Esophagus muscularis mucosa (tissue), 4 donors: ENCODE measurements at regions not wholly inside any gene's neighbourhood (a gene's known extent, or its start where the extent isn't known, plus 50 kb on each side); places are given as distances from the start of the nearest gene placed in this dataset.

Experiments
- DNase-seq: peaks from one replicate; pipeline ENCODE4 v3.0.0-alpha.2; 2017; ENCODE audit errors: extremely low spot score
- H3K27ac ChIP-seq, 4 donors: fragments of 200-600 bp; sonication (generic); replicated peaks in 1 of 4; 1 replicate in 3 of 4; 2 replicates in 1 of 4; pipeline ENCODE4 v1.5.1; 2016 to 2019; ENCODE audit warnings: mild to moderate bottlenecking in 1 of 4
- H3K27me3 ChIP-seq, 4 donors: fragments of 200-600 bp; sonication (generic); one replicate each; pipeline versions ENCODE4 v1.5.1 to v1.6.0; 2016 to 2019
- H3K36me3 ChIP-seq, 4 donors: fragments of 200-600 bp; sonication (generic); one replicate each; pipeline ENCODE4 v1.5.1; 2016 to 2019
- H3K4me1 ChIP-seq, 4 donors: fragments of 200-600 bp; sonication (generic); one replicate each; pipeline ENCODE4 v1.5.1; 2016 to 2019
- H3K4me3 ChIP-seq, 4 donors: fragments of 200-600 bp; sonication (generic); 1 replicate in 2 of 4; 2 replicates in 2 of 4; pipeline ENCODE4 v1.5.1; 2016 to 2019; ENCODE audit warnings: mild to moderate bottlenecking in 4 of 4, moderate library complexity in 1 of 4
- H3K9me3 ChIP-seq, 4 donors: fragments of 200-600 bp; sonication (generic); 1 replicate in 3 of 4; 2 replicates in 1 of 4; pipeline ENCODE4 v1.5.1; 2016 to 2019
- CTCF ChIP-seq, 3 experiments: fragments of 200-600 bp in 2 of 3; fragments of 450-650 bp in 1 of 3; sonication (generic) in 2 of 3; IDR thresholded peaks; one replicate each; pipeline ENCODE4 v1.5.1; 2017 to 2019; ENCODE audit warnings: antibody characterized with exemption in 3 of 3, mild to moderate bottlenecking in 2 of 3, moderate library complexity in 1 of 3
- EP300 ChIP-seq: sonication (generic); formaldehyde crosslinking; IDR thresholded peaks from one replicate; pipeline ENCODE4 v1.6.1; 2017; ENCODE audit warnings: antibody characterized with exemption
- POLR2A ChIP-seq: fragments of 450-650 bp; IDR thresholded peaks from one replicate; pipeline ENCODE4 v1.6.1; 2017; ENCODE audit warnings: antibody characterized with exemption, moderate library complexity, mild to moderate bottlenecking, low read depth
- POLR2AphosphoS5 ChIP-seq, 2 donors: sonication (generic); formaldehyde crosslinking; IDR thresholded peaks; one replicate each; pipeline ENCODE4 v1.6.1; 2017; ENCODE audit warnings: antibody characterized with exemption in 2 of 2
- WGBS: methylation state at CpG from one replicate; pipeline ENCODE4 v1.1.5; 2018; 5-methylcytosine and 5-hydroxymethylcytosine counted together
- intact Hi-C: fragments of 100-400 bp; cut with DNase I; formaldehyde crosslinking; loops from one replicate; pipeline ENCODE4 v1.15.1; 2023

GRCh38 chr22:25380122-25380747, 160.8 kb downstream of the CRYBB2 start:
- intact Hi-C loops = no loop called here
- Histone ChIP-seq H3K27me3 (no peaks in the 10 kb centered on the region), H3K36me3 (peaks cover 15 to 59% (median 34%) of the 10 kb centered on the region in 4 donors), H3K4me3 (no peak overlapping the region), H3K27ac (no peak overlapping the region), H3K9me3 (no peaks in the 10 kb centered on the region), H3K4me1 (peaks cover 0 to 17% (median 0%) of the 10 kb centered on the region in 4 donors)
- TF ChIP-seq EP300 (no peak), POLR2A (no peak), POLR2AphosphoS5 (IDR thresholded peaks at IDR 0.05) (no peak), CTCF (IDR thresholded peaks at IDR 0.05) (no peak)
- no peak for DNase-seq
- 84% methylated on average over 4 of the region's 5 CpGs for WGBS

GRCh38 chr22:25382762-25383161, 163.3 kb downstream of the CRYBB2 start:
- DNase-seq = no peak
- peaks cover 0 to 28% (median 13%) of the 10 kb centered on the region in 4 donors for H3K4me1 ChIP-seq
- H3K9me3 ChIP-seq = no peaks in the 10 kb centered on the region
- intact Hi-C loops = no loop called here
- H3K4me3 ChIP-seq = no peak overlapping the region
- peaks cover 15 to 35% (median 26%) of the 10 kb centered on the region in 4 donors for H3K36me3 ChIP-seq
- no peak overlapping the region for H3K27ac ChIP-seq
- H3K27me3 ChIP-seq = no peaks in the 10 kb centered on the region
- TF ChIP-seq CTCF (IDR thresholded peaks at IDR 0.05) (no peak), EP300 (no peak), POLR2A (no peak), POLR2AphosphoS5 (IDR thresholded peaks at IDR 0.05) (no peak)
- WGBS = 84% methylated on average over 7 of the region's 7 CpGs

- no peak overlapping the region for H3K27ac ChIP-seq
- H3K9me3 ChIP-seq = no peaks in the 10 kb centered on the region
- WGBS = 72% methylated on average over 15 of the region's 15 CpGs
- no peak for TF ChIP-seq CTCF (IDR thresholded peaks at IDR 0.05)
- TF ChIP-seq POLR2A = no peak
- TF ChIP-seq POLR2AphosphoS5 (IDR thresholded peaks at IDR 0.05) = no peak
- TF ChIP-seq EP300 = no peak
- H3K4me1 ChIP-seq = peaks cover 0 to 30% (median 14%) of the 10 kb centered on the region in 4 donors
- H3K4me3 ChIP-seq = no peak overlapping the region
- H3K27me3 ChIP-seq = no peaks in the 10 kb centered on the region
- peaks cover 15 to 29% (median 24%) of the 10 kb centered on the region in 4 donors for H3K36me3 ChIP-seq
- DNase-seq = no peak
- intact Hi-C loops = no loop called here
Observed at GRCh38 chr22:25383278-25383820, 163.9 kb downstream of the CRYBB2 start.

GRCh38 chr22:25383892-25384291, 164.5 kb downstream of the CRYBB2 start:
- no peak overlapping the region for H3K27ac ChIP-seq
- peaks cover 4 to 36% (median 19%) of the 10 kb centered on the region in 4 donors for H3K4me1 ChIP-seq
- DNase-seq = no peak
- WGBS = 91% methylated on average over 18 of the region's 18 CpGs
- H3K27me3 ChIP-seq = no peaks in the 10 kb centered on the region
- TF ChIP-seq CTCF (IDR thresholded peaks at IDR 0.05) (no peak), POLR2AphosphoS5 (IDR thresholded peaks at IDR 0.05) (no peak), POLR2A (no peak)
- H3K36me3 ChIP-seq = peaks cover 11 to 26% (median 21%) of the 10 kb centered on the region in 4 donors
- H3K9me3 ChIP-seq = no peaks in the 10 kb centered on the region
- no peak overlapping the region for H3K4me3 ChIP-seq
- intact Hi-C loops = no loop called here

- Histone ChIP-seq H3K27ac (no peak overlapping the region), H3K4me1 (peaks cover 16 to 59% (median 45%) of the 10 kb centered on the region in 4 donors), H3K36me3 (no peaks in the 10 kb centered on the region), H3K27me3 (no peaks in the 10 kb centered on the region), H3K9me3 (no peaks in the 10 kb centered on the region), H3K4me3 (no peak overlapping the region)
- TF ChIP-seq POLR2A = no peak
- no peak for TF ChIP-seq EP300
- no peak for DNase-seq
- WGBS = 78% methylated on average over 9 of the region's 9 CpGs
- intact Hi-C loops = no loop called here
Observed at GRCh38 chr22:25386538-25386884, 167.1 kb downstream of the CRYBB2 start.
